GM23338 (cell line): ENCODE measurements at regions not wholly inside any gene's neighbourhood (a gene's known extent, or its start where the extent isn't known, plus 50 kb on each side); places are given as distances from the start of the nearest gene placed in this dataset.

ENCODE experiments used
- EZH2 ChIP-seq: fragments of 200-600 bp; sonication (generic); IDR thresholded peaks from one replicate; pipeline ENCODE4 v1.8.0; 2017; ENCODE audit warnings: antibody characterized with exemption, mild to moderate bottlenecking, low read depth; ENCODE audit not compliant: unreplicated experiment
- EZH2phosphoT487 ChIP-seq: fragments of 200-600 bp; sonication (generic); IDR thresholded peaks from one replicate; pipeline ENCODE4 v1.8.1; 2018; ENCODE audit warnings: antibody characterized with exemption; ENCODE audit not compliant: unreplicated experiment
- NANOG ChIP-seq: IDR thresholded peaks from 2 replicates; pipeline ENCODE4 v1.6.1; 2016; ENCODE audit warnings: antibody characterized with exemption, borderline replicate concordance
- POLR2AphosphoS5 ChIP-seq: IDR thresholded peaks from 2 replicates; pipeline ENCODE4 v1.6.1; 2016; ENCODE audit warnings: antibody characterized with exemption, low read depth
- ZNF331 ChIP-seq: fragments of 250-450 bp; sonication (Bioruptor Pico); IDR thresholded peaks from 2 replicates; pipeline ENCODE4 v1.5.0; 2020; ENCODE audit warnings: low read depth, mild to moderate bottlenecking, moderate library complexity
- TF ChIP-seq, protein P1 (sequence below), 2 experiments: fragments of 200-600 bp in 1 of 2; sonication (generic) in 1 of 2; conservative IDR thresholded peaks; 2 replicates each; pipeline versions ENCODE4 v1.5.1 to v1.6.1; 2016 to 2017; ENCODE audit warnings: antibody characterized with exemption in 2 of 2, low read depth in 2 of 2, mild to moderate bottlenecking in 2 of 2, moderate library complexity in 1 of 2
- TF ChIP-seq, protein P2 (sequence below): IDR thresholded peaks from 2 replicates; pipeline ENCODE4 v1.6.1; 2016; ENCODE audit warnings: antibody characterized with exemption

DNA sequence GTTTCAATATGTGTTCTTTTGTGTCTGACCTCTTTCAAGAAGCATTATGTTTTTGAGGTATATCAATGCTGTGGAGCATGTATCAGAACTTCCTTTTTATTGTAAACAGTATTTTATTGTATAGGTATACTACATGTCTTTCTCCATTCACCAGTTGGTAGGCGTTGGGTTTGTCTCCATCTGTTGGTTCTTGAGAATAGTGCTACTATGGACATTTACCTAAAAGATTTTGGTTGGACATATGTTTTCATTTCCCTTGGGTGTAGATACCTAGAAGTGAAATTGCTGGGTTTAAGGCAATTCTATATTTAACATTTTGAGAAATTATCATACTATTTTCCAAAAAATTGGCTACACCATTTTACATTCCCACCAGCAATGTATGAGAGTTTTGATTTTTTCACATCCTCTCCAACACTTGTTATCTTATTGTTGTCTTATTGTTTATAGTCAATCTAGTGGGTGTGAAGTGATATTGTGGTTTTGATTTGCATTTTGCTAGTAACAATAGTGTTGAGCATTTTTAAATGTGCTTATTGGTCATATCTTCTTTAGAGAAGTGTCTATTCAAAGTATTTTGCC is 409.2 kb downstream of the IPO8 start:
- TF ChIP-seq, protein P1, sequence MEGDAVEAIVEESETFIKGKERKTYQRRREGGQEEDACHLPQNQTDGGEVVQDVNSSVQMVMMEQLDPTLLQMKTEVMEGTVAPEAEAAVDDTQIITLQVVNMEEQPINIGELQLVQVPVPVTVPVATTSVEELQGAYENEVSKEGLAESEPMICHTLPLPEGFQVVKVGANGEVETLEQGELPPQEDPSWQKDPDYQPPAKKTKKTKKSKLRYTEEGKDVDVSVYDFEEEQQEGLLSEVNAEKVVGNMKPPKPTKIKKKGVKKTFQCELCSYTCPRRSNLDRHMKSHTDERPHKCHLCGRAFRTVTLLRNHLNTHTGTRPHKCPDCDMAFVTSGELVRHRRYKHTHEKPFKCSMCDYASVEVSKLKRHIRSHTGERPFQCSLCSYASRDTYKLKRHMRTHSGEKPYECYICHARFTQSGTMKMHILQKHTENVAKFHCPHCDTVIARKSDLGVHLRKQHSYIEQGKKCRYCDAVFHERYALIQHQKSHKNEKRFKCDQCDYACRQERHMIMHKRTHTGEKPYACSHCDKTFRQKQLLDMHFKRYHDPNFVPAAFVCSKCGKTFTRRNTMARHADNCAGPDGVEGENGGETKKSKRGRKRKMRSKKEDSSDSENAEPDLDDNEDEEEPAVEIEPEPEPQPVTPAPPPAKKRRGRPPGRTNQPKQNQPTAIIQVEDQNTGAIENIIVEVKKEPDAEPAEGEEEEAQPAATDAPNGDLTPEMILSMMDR (conservative IDR thresholded peaks at IDR 0.05; ENCODE audit: low read depth in 2 of 2) = peak; percentile 61 to 82
- TF ChIP-seq EZH2 (no peak), EZH2phosphoT487 (no peak), ZNF331 (CRISPR knock-in tag) (no peak), POLR2AphosphoS5 (no peak), NANOG (no peak)
- TF ChIP-seq, protein P2, sequence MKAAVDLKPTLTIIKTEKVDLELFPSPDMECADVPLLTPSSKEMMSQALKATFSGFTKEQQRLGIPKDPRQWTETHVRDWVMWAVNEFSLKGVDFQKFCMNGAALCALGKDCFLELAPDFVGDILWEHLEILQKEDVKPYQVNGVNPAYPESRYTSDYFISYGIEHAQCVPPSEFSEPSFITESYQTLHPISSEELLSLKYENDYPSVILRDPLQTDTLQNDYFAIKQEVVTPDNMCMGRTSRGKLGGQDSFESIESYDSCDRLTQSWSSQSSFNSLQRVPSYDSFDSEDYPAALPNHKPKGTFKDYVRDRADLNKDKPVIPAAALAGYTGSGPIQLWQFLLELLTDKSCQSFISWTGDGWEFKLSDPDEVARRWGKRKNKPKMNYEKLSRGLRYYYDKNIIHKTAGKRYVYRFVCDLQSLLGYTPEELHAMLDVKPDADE = no peak
